AG08395 (cell line): ENCODE measurements at regions not wholly inside any gene's neighbourhood (a gene's known extent, or its start where the extent isn't known, plus 50 kb on each side); places are given as distances from the start of the nearest gene placed in this dataset.

ENCODE experiments used
- DNase-seq: peaks from one replicate; pipeline ENCODE4 v3.0.0; 2012; ENCODE audit warnings: mixed read lengths, low spot score

GRCh38 chr4:173852775-173853174, 322.7 kb upstream of the HAND2 start:
- no peak for DNase-seq

- no peak for DNase-seq
Measured at GRCh38 chr4:173845580-173845979, 315.6 kb upstream of the HAND2 start.

GRCh38 chr4:173839865-173840264, 309.8 kb upstream of the HAND2 start:
- DNase-seq: no peak

- DNase-seq: no peak
Measured at GRCh38 chr4:173837517-173837916, 307.5 kb upstream of the HAND2 start.

GRCh38 chr4:173835903-173836302, 305.9 kb upstream of the HAND2 start:
- DNase-seq: peak; percentile 57

- DNase-seq: no peak
Measured at GRCh38 chr4:173834151-173834550, 304.1 kb upstream of the HAND2 start.

- DNase-seq: no peak
Measured at GRCh38 chr4:173829565-173829964, 299.5 kb upstream of the HAND2 start.

- DNase-seq: no peak
Measured at GRCh38 chr4:173827707-173828106, 297.7 kb upstream of the HAND2 start.

GRCh38 chr4:173821876-173822275, 291.8 kb upstream of the HAND2 start:
- DNase-seq: peak; percentile 8

- peak; percentile 20 for DNase-seq
Measured at GRCh38 chr4:173821036-173821435, 291.0 kb upstream of the HAND2 start.

- peak; percentile 20 for DNase-seq
Measured at GRCh38 chr4:173807347-173807746, 277.3 kb upstream of the HAND2 start.

- no peak for DNase-seq
Measured at GRCh38 chr4:173805884-173806283, 275.9 kb upstream of the HAND2 start.

- no peak for DNase-seq
Measured at GRCh38 chr4:173802662-173803022, 272.6 kb upstream of the HAND2 start.

GRCh38 chr4:173801876-173802661, 272.0 kb upstream of the HAND2 start:
- peak; percentile 35 for DNase-seq

- no peak for DNase-seq
Measured at GRCh38 chr4:173801361-173801760, 271.3 kb upstream of the HAND2 start.

GRCh38 chr4:173797296-173797695, 267.3 kb upstream of the HAND2 start:
- no peak for DNase-seq

GRCh38 chr4:173794662-173795061, 264.6 kb upstream of the HAND2 start:
- DNase-seq: peak; percentile 37

- no peak for DNase-seq
Measured at GRCh38 chr4:173793937-173794510, 264.0 kb upstream of the HAND2 start.

- DNase-seq: no peak
Measured at GRCh38 chr4:173782660-173783059, 252.6 kb upstream of the HAND2 start.

- DNase-seq: no peak
Measured at GRCh38 chr4:173777921-173778320, 247.9 kb upstream of the HAND2 start.

- DNase-seq: no peak
Measured at GRCh38 chr4:173777421-173777820, 247.4 kb upstream of the HAND2 start.

GRCh38 chr4:173769568-173769967, 239.5 kb upstream of the HAND2 start:
- DNase-seq: no peak

GRCh38 chr4:173767650-173768049, 237.6 kb upstream of the HAND2 start:
- DNase-seq: no peak

- no peak for DNase-seq
Measured at GRCh38 chr4:173766171-173766600, 236.2 kb upstream of the HAND2 start.
